Peyer's patch (tissue), 4 donors: ENCODE measurements at regions not wholly inside any gene's neighbourhood (a gene's known extent, or its start where the extent isn't known, plus 50 kb on each side); places are given as distances from the start of the nearest gene placed in this dataset.

ENCODE experiments used
- DNase-seq, 3 donors: peaks; one replicate each; pipeline ENCODE4 v3.0.0-alpha.2; 2017 to 2019
- H3K27ac ChIP-seq, 4 donors: fragments of 200-600 bp; sonication (generic); one replicate each; pipeline ENCODE4 v1.5.1; 2016 to 2019
- H3K27me3 ChIP-seq, 2 donors: fragments of 200-600 bp; sonication (generic); one replicate each; pipeline ENCODE4 v1.5.1; 2019
- H3K36me3 ChIP-seq, 3 donors: fragments of 200-600 bp; sonication (generic); one replicate each; pipeline ENCODE4 v1.5.1; 2016 to 2019
- H3K4me1 ChIP-seq, 4 donors: fragments of 200-600 bp; sonication (generic); one replicate each; pipeline ENCODE4 v1.5.1; 2016 to 2019
- H3K4me3 ChIP-seq, 4 donors: fragments of 200-600 bp; sonication (generic); 1 replicate in 3 of 4; 2 replicates in 1 of 4; pipeline ENCODE4 v1.5.1; 2016 to 2019; ENCODE audit warnings: mild to moderate bottlenecking in 1 of 4
- H3K9me3 ChIP-seq, 4 donors: fragments of 200-600 bp; sonication (generic); one replicate each; pipeline ENCODE4 v1.5.1; 2016 to 2019; ENCODE audit warnings: mild to moderate bottlenecking in 1 of 4
- CTCF ChIP-seq, 6 experiments: fragments of 450-650 bp in 4 of 6; fragments of 200-600 bp in 2 of 6; sonication (generic) in 1 of 6; IDR thresholded peaks; one replicate each; pipeline ENCODE4 v1.5.1; 2017 to 2019; ENCODE audit warnings: antibody characterized with exemption in 6 of 6, mild to moderate bottlenecking in 3 of 6, moderate library complexity in 1 of 6
- POLR2A ChIP-seq, 2 donors: fragments of 450-650 bp; IDR thresholded peaks; one replicate each; pipeline ENCODE4 v1.5.1; 2017; ENCODE audit warnings: antibody characterized with exemption in 2 of 2, mild to moderate bottlenecking in 2 of 2, moderate library complexity in 2 of 2

GRCh38 chr5:17398431-17398830 lies 99.6 kb upstream of the TAF11L2 start:
- no peak for DNase-seq
- no peak for TF ChIP-seq CTCF (IDR thresholded peaks at IDR 0.05)
- TF ChIP-seq POLR2A (IDR thresholded peaks at IDR 0.05) = no peak
- Histone ChIP-seq H3K27ac (no peak overlapping the region), H3K4me1 (no peaks in the 10 kb centered on the region), H3K36me3 (no peaks in the 10 kb centered on the region), H3K9me3 (no peaks in the 10 kb centered on the region), H3K27me3 (no peaks in the 10 kb centered on the region), H3K4me3 (no peak overlapping the region)

GRCh38 chr5:17398866-17399835 lies 98.9 kb upstream of the TAF11L2 start:
- H3K4me1 ChIP-seq = no peaks in the 10 kb centered on the region
- no peaks in the 10 kb centered on the region for H3K9me3 ChIP-seq
- H3K27ac ChIP-seq = no peak overlapping the region
- DNase-seq = no peak
- no peak overlapping the region for H3K4me3 ChIP-seq
- H3K27me3 ChIP-seq = no peaks in the 10 kb centered on the region
- TF ChIP-seq POLR2A (IDR thresholded peaks at IDR 0.05) (no peak), CTCF (IDR thresholded peaks at IDR 0.05) (no peak)
- no peaks in the 10 kb centered on the region for H3K36me3 ChIP-seq

GRCh38 chr5:17399931-17400330 lies 98.1 kb upstream of the TAF11L2 start:
- Histone ChIP-seq H3K9me3 (no peaks in the 10 kb centered on the region), H3K4me1 (no peaks in the 10 kb centered on the region), H3K4me3 (no peak overlapping the region), H3K27me3 (no peaks in the 10 kb centered on the region), H3K36me3 (no peaks in the 10 kb centered on the region), H3K27ac (no peak overlapping the region)
- TF ChIP-seq CTCF (IDR thresholded peaks at IDR 0.05) = no peak
- TF ChIP-seq POLR2A (IDR thresholded peaks at IDR 0.05) = no peak
- DNase-seq = no peak

GRCh38 chr5:17400724-17401469 lies 97.1 kb upstream of the TAF11L2 start:
- Histone ChIP-seq H3K9me3 (no peaks in the 10 kb centered on the region), H3K4me1 (no peaks in the 10 kb centered on the region), H3K36me3 (no peaks in the 10 kb centered on the region), H3K27me3 (no peaks in the 10 kb centered on the region), H3K4me3 (no peak overlapping the region), H3K27ac (no peak overlapping the region)
- DNase-seq = no peak
- no peak for TF ChIP-seq CTCF (IDR thresholded peaks at IDR 0.05)
- TF ChIP-seq POLR2A (IDR thresholded peaks at IDR 0.05) = no peak

GRCh38 chr5:17401470-17402288 lies 96.4 kb upstream of the TAF11L2 start:
- H3K36me3 ChIP-seq = no peaks in the 10 kb centered on the region
- H3K9me3 ChIP-seq = no peaks in the 10 kb centered on the region
- TF ChIP-seq POLR2A (IDR thresholded peaks at IDR 0.05) (no peak), CTCF (IDR thresholded peaks at IDR 0.05) (no peak)
- no peak for DNase-seq
- no peak overlapping the region for H3K4me3 ChIP-seq
- H3K4me1 ChIP-seq = no peaks in the 10 kb centered on the region
- no peaks in the 10 kb centered on the region for H3K27me3 ChIP-seq
- H3K27ac ChIP-seq = no peak overlapping the region
